ENCODE measurements at regions not wholly inside any gene's neighbourhood (a gene's known extent, or its start where the extent isn't known, plus 50 kb on each side); places are given as distances from the start of the nearest gene placed in this dataset.

DNA sequence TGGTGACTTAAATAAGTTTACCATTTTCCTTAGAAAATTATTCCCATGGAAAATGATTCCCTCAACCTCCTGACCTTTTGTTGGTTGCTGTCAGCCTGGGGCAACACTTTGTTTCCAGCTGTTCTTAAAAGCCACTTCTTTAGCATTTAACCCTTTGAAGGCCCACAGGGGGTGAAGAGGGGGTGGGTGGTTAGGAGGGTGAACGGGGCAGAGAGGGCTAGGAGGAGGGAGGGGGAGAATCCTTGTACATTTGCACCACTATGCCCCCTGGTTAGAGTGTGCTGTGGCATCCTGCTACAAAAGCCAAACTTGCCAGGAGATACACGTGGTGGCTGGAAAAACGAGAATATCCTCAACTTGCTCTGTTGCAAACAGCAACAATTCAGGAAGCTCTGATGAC is 273.2 kb upstream of the RGMA start (continued):
- TF ChIP-seq, protein P1, sequence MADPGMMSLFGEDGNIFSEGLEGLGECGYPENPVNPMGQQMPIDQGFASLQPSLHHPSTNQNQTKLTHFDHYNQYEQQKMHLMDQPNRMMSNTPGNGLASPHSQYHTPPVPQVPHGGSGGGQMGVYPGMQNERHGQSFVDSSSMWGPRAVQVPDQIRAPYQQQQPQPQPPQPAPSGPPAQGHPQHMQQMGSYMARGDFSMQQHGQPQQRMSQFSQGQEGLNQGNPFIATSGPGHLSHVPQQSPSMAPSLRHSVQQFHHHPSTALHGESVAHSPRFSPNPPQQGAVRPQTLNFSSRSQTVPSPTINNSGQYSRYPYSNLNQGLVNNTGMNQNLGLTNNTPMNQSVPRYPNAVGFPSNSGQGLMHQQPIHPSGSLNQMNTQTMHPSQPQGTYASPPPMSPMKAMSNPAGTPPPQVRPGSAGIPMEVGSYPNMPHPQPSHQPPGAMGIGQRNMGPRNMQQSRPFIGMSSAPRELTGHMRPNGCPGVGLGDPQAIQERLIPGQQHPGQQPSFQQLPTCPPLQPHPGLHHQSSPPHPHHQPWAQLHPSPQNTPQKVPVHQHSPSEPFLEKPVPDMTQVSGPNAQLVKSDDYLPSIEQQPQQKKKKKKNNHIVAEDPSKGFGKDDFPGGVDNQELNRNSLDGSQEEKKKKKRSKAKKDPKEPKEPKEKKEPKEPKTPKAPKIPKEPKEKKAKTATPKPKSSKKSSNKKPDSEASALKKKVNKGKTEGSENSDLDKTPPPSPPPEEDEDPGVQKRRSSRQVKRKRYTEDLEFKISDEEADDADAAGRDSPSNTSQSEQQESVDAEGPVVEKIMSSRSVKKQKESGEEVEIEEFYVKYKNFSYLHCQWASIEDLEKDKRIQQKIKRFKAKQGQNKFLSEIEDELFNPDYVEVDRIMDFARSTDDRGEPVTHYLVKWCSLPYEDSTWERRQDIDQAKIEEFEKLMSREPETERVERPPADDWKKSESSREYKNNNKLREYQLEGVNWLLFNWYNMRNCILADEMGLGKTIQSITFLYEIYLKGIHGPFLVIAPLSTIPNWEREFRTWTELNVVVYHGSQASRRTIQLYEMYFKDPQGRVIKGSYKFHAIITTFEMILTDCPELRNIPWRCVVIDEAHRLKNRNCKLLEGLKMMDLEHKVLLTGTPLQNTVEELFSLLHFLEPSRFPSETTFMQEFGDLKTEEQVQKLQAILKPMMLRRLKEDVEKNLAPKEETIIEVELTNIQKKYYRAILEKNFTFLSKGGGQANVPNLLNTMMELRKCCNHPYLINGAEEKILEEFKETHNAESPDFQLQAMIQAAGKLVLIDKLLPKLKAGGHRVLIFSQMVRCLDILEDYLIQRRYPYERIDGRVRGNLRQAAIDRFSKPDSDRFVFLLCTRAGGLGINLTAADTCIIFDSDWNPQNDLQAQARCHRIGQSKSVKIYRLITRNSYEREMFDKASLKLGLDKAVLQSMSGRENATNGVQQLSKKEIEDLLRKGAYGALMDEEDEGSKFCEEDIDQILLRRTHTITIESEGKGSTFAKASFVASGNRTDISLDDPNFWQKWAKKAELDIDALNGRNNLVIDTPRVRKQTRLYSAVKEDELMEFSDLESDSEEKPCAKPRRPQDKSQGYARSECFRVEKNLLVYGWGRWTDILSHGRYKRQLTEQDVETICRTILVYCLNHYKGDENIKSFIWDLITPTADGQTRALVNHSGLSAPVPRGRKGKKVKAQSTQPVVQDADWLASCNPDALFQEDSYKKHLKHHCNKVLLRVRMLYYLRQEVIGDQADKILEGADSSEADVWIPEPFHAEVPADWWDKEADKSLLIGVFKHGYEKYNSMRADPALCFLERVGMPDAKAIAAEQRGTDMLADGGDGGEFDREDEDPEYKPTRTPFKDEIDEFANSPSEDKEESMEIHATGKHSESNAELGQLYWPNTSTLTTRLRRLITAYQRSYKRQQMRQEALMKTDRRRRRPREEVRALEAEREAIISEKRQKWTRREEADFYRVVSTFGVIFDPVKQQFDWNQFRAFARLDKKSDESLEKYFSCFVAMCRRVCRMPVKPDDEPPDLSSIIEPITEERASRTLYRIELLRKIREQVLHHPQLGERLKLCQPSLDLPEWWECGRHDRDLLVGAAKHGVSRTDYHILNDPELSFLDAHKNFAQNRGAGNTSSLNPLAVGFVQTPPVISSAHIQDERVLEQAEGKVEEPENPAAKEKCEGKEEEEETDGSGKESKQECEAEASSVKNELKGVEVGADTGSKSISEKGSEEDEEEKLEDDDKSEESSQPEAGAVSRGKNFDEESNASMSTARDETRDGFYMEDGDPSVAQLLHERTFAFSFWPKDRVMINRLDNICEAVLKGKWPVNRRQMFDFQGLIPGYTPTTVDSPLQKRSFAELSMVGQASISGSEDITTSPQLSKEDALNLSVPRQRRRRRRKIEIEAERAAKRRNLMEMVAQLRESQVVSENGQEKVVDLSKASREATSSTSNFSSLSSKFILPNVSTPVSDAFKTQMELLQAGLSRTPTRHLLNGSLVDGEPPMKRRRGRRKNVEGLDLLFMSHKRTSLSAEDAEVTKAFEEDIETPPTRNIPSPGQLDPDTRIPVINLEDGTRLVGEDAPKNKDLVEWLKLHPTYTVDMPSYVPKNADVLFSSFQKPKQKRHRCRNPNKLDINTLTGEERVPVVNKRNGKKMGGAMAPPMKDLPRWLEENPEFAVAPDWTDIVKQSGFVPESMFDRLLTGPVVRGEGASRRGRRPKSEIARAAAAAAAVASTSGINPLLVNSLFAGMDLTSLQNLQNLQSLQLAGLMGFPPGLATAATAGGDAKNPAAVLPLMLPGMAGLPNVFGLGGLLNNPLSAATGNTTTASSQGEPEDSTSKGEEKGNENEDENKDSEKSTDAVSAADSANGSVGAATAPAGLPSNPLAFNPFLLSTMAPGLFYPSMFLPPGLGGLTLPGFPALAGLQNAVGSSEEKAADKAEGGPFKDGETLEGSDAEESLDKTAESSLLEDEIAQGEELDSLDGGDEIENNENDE (IDR thresholded peaks at IDR 0.05; ENCODE audit: insufficient replicate concordance, low read length) = peak; percentile 43
- peak in 1 of 2 experiments; percentile 50; a peak in 1 of 3 replicates for TF ChIP-seq EP300 (IDR thresholded peaks at IDR 0.05; ENCODE audit: borderline replicate concordance in 1 of 2, low read depth in 2 of 2, low read length in 2 of 2)
- TF ChIP-seq TBP (IDR thresholded peaks at IDR 0.05; ENCODE audit: low read depth, low read length) = no peak
- TF ChIP-seq SRF (IDR thresholded peaks at IDR 0.05; ENCODE audit: low read depth, low read length) = no peak
- TF ChIP-seq EZH2 (IDR thresholded peaks at IDR 0.05; ENCODE audit: low read depth, low read length, severe bottlenecking) = no peak
- TF ChIP-seq FOSL1 (IDR thresholded peaks at IDR 0.05; ENCODE audit: insufficient read depth, low read depth, low read length) = no peak
- peak; percentile 38; the same call in 1 of the 2 replicates for TF ChIP-seq KDM1A (IDR thresholded peaks at IDR 0.05; ENCODE audit: borderline replicate concordance, low read length)
- peak; percentile 67 for TF ChIP-seq ASH2L (IDR thresholded peaks at IDR 0.05; ENCODE audit: low read length)
- TF ChIP-seq CHD2 (IDR thresholded peaks at IDR 0.05; ENCODE audit: low read length) = no peak
- TF ChIP-seq, protein P2, sequence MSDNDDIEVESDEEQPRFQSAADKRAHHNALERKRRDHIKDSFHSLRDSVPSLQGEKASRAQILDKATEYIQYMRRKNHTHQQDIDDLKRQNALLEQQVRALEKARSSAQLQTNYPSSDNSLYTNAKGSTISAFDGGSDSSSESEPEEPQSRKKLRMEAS (IDR thresholded peaks at IDR 0.05) = peak; percentile 48; the same call in 1 of the 2 replicates
- 0 out of 2 replicates have a peak, but pooled peaks have one; percentile 42 for TF ChIP-seq SP1 (IDR thresholded peaks at IDR 0.05; ENCODE audit: low read depth, low read length)
- no peak for TF ChIP-seq POLR2A (IDR thresholded peaks at IDR 0.05; ENCODE audit: control extremely low read depth in 1 of 2, low read depth in 2 of 2, low read length in 2 of 2)
- TF ChIP-seq EGR1 (IDR thresholded peaks at IDR 0.05; ENCODE audit: borderline replicate concordance, low read depth, low read length) = peak; percentile 57; the same call in 1 of the 2 replicates

Data from H1 (cell line).